ENCODE measurements at regions not wholly inside any gene's neighbourhood (a gene's known extent, or its start where the extent isn't known, plus 50 kb on each side); places are given as distances from the start of the nearest gene placed in this dataset.

GRCh38 chr5:172571413-172571812 lies 69.7 kb upstream of the NEURL1B start:
- Histone ChIP-seq H3K27me3 (ENCODE audit: control insufficient read depth, insufficient read depth, low read length) (no peaks in the 10 kb centered on the region), H3K4me3 (ENCODE audit: low read depth in 2 of 2, low read length in 2 of 2) (no peak overlapping the region), H3K36me3 (ENCODE audit: control insufficient read depth, insufficient read depth, low read length) (no peaks in the 10 kb centered on the region), H3K27ac (ENCODE audit: low read length) (no peak overlapping the region), H3K4me1 (ENCODE audit: control insufficient read depth, insufficient read depth, low read length) (no peaks in the 10 kb centered on the region), H3K9me3 (ENCODE audit: control insufficient read depth, insufficient read depth, low read depth, low read length) (no peaks in the 10 kb centered on the region)
- POLR2A ChIA-PET: interaction anchor here (0.6 kb wide), 1 partner anchor 382 kb away, joined by 4 read pairs; no protein-coding TSS in a partner anchor
- intact Hi-C loops (cut with micrococcal nuclease; ENCODE audit: unreplicated experiment): no loop called here
- ATAC-seq: peak; percentile 44; the same call in 1 of the 2 replicates
- no peak for TF ChIP-seq POLR2AphosphoS5 (IDR thresholded peaks at IDR 0.05; ENCODE audit: low read depth, low read length)
- TF ChIP-seq CTCF (IDR thresholded peaks at IDR 0.05): no peak
- no peak for TF ChIP-seq REST (IDR thresholded peaks at IDR 0.05; ENCODE audit: insufficient read depth in 1 of 2, low read depth in 2 of 2, low read length in 1 of 2)
- TF ChIP-seq TCF7L2 (IDR thresholded peaks at IDR 0.05; ENCODE audit: low read depth, low read length): no peak
- CTCF ChIA-PET: interaction anchor here (0.7 kb wide), 1 partner anchor 135 kb away, joined by 3 read pairs; no protein-coding TSS in a partner anchor
- no peak for DNase-seq (ENCODE audit: low read depth, low spot score)
- in situ Hi-C loops (cut with HindIII; ENCODE audit: low pct_unique_long_range_greater_than_20kb, low sequenced_read_pairs): no loop called here
- no TSS peak for BruUV-seq (replicated peaks)

- ATAC-seq (no peak), DNase-seq (ENCODE audit: low read depth, low spot score) (no peak)
- no peaks in the 10 kb centered on the region for H3K4me1 ChIP-seq (ENCODE audit: control insufficient read depth, insufficient read depth, low read length)
- no peaks in the 10 kb centered on the region for H3K36me3 ChIP-seq (ENCODE audit: control insufficient read depth, insufficient read depth, low read length)
- H3K9me3 ChIP-seq (ENCODE audit: control insufficient read depth, insufficient read depth, low read depth, low read length): no peaks in the 10 kb centered on the region
- no peaks in the 10 kb centered on the region for H3K27me3 ChIP-seq (ENCODE audit: control insufficient read depth, insufficient read depth, low read length)
- BruUV-seq (replicated peaks): no TSS peak
- CTCF ChIA-PET: interaction anchor here (0.7 kb wide), 1 partner anchor 136 kb away, joined by 3 read pairs; no protein-coding TSS in a partner anchor
- POLR2A ChIA-PET: no interaction called here
- no peak overlapping the region for H3K27ac ChIP-seq (ENCODE audit: low read length)
- intact Hi-C loops (cut with micrococcal nuclease; ENCODE audit: unreplicated experiment) (no loop called here), in situ Hi-C loops (cut with HindIII; ENCODE audit: low pct_unique_long_range_greater_than_20kb, low sequenced_read_pairs) (no loop called here)
- no peak for TF ChIP-seq TCF7L2 (IDR thresholded peaks at IDR 0.05; ENCODE audit: low read depth, low read length)
- no peak overlapping the region for H3K4me3 ChIP-seq (ENCODE audit: low read depth in 2 of 2, low read length in 2 of 2)
These were observed 70.3 kb upstream of the NEURL1B start for GRCh38 chr5:172570594-172571334.

- Histone ChIP-seq H3K27me3 (ENCODE audit: control insufficient read depth, insufficient read depth, low read length) (no peaks in the 10 kb centered on the region), H3K9me3 (ENCODE audit: control insufficient read depth, insufficient read depth, low read depth, low read length) (no peaks in the 10 kb centered on the region), H3K27ac (ENCODE audit: low read length) (no peak overlapping the region), H3K4me3 (ENCODE audit: low read depth in 2 of 2, low read length in 2 of 2) (no peak overlapping the region), H3K36me3 (ENCODE audit: control insufficient read depth, insufficient read depth, low read length) (no peaks in the 10 kb centered on the region), H3K4me1 (ENCODE audit: control insufficient read depth, insufficient read depth, low read length) (no peaks in the 10 kb centered on the region)
- DNase-seq (ENCODE audit: low read depth, low spot score) (no peak), ATAC-seq (no peak)
- BruUV-seq (replicated peaks): no TSS peak
- CTCF ChIA-PET: no interaction called here
- intact Hi-C loops (cut with micrococcal nuclease; ENCODE audit: unreplicated experiment) (no loop called here), in situ Hi-C loops (cut with HindIII; ENCODE audit: low pct_unique_long_range_greater_than_20kb, low sequenced_read_pairs) (no loop called here)
- POLR2A ChIA-PET: interaction anchor here (0.6 kb wide), 1 partner anchor 186 kb away, joined by 4 read pairs; no protein-coding TSS in a partner anchor
- TF ChIP-seq CTCF (IDR thresholded peaks at IDR 0.05) (no peak), REST (IDR thresholded peaks at IDR 0.05; ENCODE audit: insufficient read depth in 1 of 2, low read depth in 2 of 2, low read length in 1 of 2) (no peak), TCF7L2 (IDR thresholded peaks at IDR 0.05; ENCODE audit: low read depth, low read length) (no peak), SIN3A (IDR thresholded peaks at IDR 0.05; ENCODE audit: borderline replicate concordance, insufficient read depth, low read depth, low read length) (no peak)
These were observed 71.1 kb upstream of the NEURL1B start for GRCh38 chr5:172569861-172570558.

All from Panc1 (cell line).